B cell (primary cell): ENCODE measurements at regions not wholly inside any gene's neighbourhood (a gene's known extent, or its start where the extent isn't known, plus 50 kb on each side); places are given as distances from the start of the nearest gene placed in this dataset.

Source experiments
- ATAC-seq: fragments of 200-7000 bp; cut with Tn5 transposase; one replicate; pipeline ENCODE4 v1.10.0; 2021; ENCODE audit warnings: low read depth, mild to moderate bottlenecking, moderate number of reproducible peaks, moderate library complexity
- CTCF ChIA-PET: fragments of 350-600 bp; sonication (Branson Sonifier 250); formaldehyde crosslinking; loops from one replicate; lab custom pipeline; 2021; ENCODE audit warnings: antibody characterized with exemption, inconsistent platforms; lab: Charles Lee
- POLR2A ChIA-PET: fragments of 350-600 bp; sonication (Branson Sonifier 250); formaldehyde crosslinking; loops from one replicate; lab custom pipeline; 2021; ENCODE audit warnings: antibody characterized with exemption; lab: Charles Lee
- DNase-seq: peaks from one replicate; pipeline ENCODE4 v3.0.0; 2013
- H2AFZ ChIP-seq: 2 replicates; pipeline ENCODE4 v1.6.1; 2012; ENCODE audit warnings: mild to moderate bottlenecking, low read depth, low read length; ENCODE audit not compliant: insufficient read depth, poor library complexity, severe bottlenecking
- H3K27ac ChIP-seq, 2 donors: 1 replicate in 1 of 2; 2 replicates in 1 of 2; pipeline ENCODE4 v1.5.1; 2012 to 2013; ENCODE audit warnings: low read length in 2 of 2, mild to moderate bottlenecking in 2 of 2, moderate library complexity in 1 of 2
- H3K27me3 ChIP-seq, 4 experiments: fragments of 200-600 bp in 1 of 4; sonication (generic) in 1 of 4; replicated peaks in 1 of 4; 1 replicate in 2 of 4; 2 replicates in 2 of 4; pipeline versions ENCODE4 v1.6.1 to v1.7.0; 2013 to 2016; ENCODE audit warnings: low read length in 3 of 4, mild to moderate bottlenecking in 2 of 4, mixed read lengths in 1 of 4, moderate library complexity in 1 of 4; ENCODE audit not compliant: insufficient read depth in 4 of 4, control insufficient read depth in 3 of 4; ENCODE audit errors: control extremely low read depth in 1 of 4
- H3K36me3 ChIP-seq, 2 experiments: replicated peaks in 1 of 2; 1 replicate in 1 of 2; 2 replicates in 1 of 2; pipeline versions ENCODE4 v1.6.1 to v1.7.1; 2013; ENCODE audit warnings: low read length in 1 of 2; ENCODE audit not compliant: insufficient read depth in 2 of 2, control insufficient read depth in 1 of 2; ENCODE audit errors: control extremely low read depth in 1 of 2, extremely low read depth in 1 of 2
- H3K4me1 ChIP-seq, 2 donors: fragments of 200-600 bp in 1 of 2; sonication (generic) in 1 of 2; 1 replicate in 1 of 2; 2 replicates in 1 of 2; pipeline versions ENCODE4 v1.5.1 to v1.6.1; 2013 to 2017; ENCODE audit warnings: low read length in 2 of 2; ENCODE audit not compliant: control insufficient read depth in 2 of 2, insufficient read depth in 2 of 2
- H3K4me2 ChIP-seq: replicated peaks from 2 replicates; pipeline ENCODE3; 2012; ENCODE audit warnings: mild to moderate bottlenecking, low read depth, low read length; ENCODE audit not compliant: poor library complexity, severe bottlenecking
- H3K4me3 ChIP-seq, 5 experiments: fragments of 200-600 bp in 1 of 5; sonication (generic) in 1 of 5; 1 replicate in 3 of 5; 2 replicates in 2 of 5; pipeline versions ENCODE4 v1.5.1 to v1.7.0; 2011 to 2016; ENCODE audit warnings: low read length in 4 of 5, mild to moderate bottlenecking in 4 of 5, low read depth in 2 of 5, control low read depth in 1 of 5, moderate library complexity in 1 of 5; ENCODE audit not compliant: insufficient read depth in 1 of 5; ENCODE audit errors: control extremely low read depth in 1 of 5, extremely low read depth in 1 of 5
- H3K79me2 ChIP-seq: fragments of 200-600 bp; sonication (generic); one replicate; pipeline ENCODE4 v1.6.0; 2016; ENCODE audit warnings: low read length; ENCODE audit not compliant: control insufficient read depth, insufficient read depth
- H3K9ac ChIP-seq: fragments of 200-600 bp; sonication (generic); 2 replicates; pipeline ENCODE4 v1.6.1; 2017; ENCODE audit warnings: mild to moderate bottlenecking, low read length, moderate library complexity
- H3K9me3 ChIP-seq, 3 donors: one replicate each; pipeline versions ENCODE4 v1.6.1 to v1.7.1; 2013; ENCODE audit warnings: low read length in 2 of 3; ENCODE audit not compliant: control insufficient read depth in 2 of 3, insufficient read depth in 1 of 3; ENCODE audit errors: control extremely low read depth in 1 of 3
- H4K20me1 ChIP-seq: 2 replicates; pipeline ENCODE4 v1.6.0; 2012; ENCODE audit warnings: mild to moderate bottlenecking, low read length; ENCODE audit not compliant: insufficient read depth, control insufficient read depth, poor library complexity, severe bottlenecking
- H3K27ac Mint-ChIP-seq: one replicate; pipeline ENCODE4 v1.8.0; 2021; ENCODE audit warnings: mixed read lengths
- H3K27me3 Mint-ChIP-seq: one replicate; pipeline ENCODE4 v1.8.0; 2021; ENCODE audit warnings: mixed read lengths
- H3K4me1 Mint-ChIP-seq: one replicate; pipeline ENCODE4 v1.8.0; 2021; ENCODE audit warnings: mixed read lengths
- H3K4me3 Mint-ChIP-seq: one replicate; pipeline ENCODE4 v1.8.0; 2021; ENCODE audit warnings: mixed read lengths
- H3K9me3 Mint-ChIP-seq: one replicate; pipeline ENCODE4 v1.8.0; 2022; ENCODE audit warnings: mixed read lengths; ENCODE audit not compliant: insufficient read depth
- EZH2 ChIP-seq: IDR thresholded peaks from 2 replicates; pipeline ENCODE4 v1.6.1; 2012; ENCODE audit warnings: borderline replicate concordance, low read depth, mild to moderate bottlenecking, moderate library complexity, low read length; ENCODE audit not compliant: insufficient read depth, poor library complexity, severe bottlenecking
- WGBS: methylation state at CpG from one replicate; pipeline ENCODE4 v1.1.5; 2013; ENCODE audit warnings: missing lambda C conversion rate; ENCODE audit not compliant: insufficient coverage; 5-methylcytosine and 5-hydroxymethylcytosine counted together
- intact Hi-C: fragments of 100-400 bp; cut with micrococcal nuclease; formaldehyde crosslinking; loops from one replicate; pipeline ENCODE4 v1.10.0; 2022
- TF ChIP-seq, protein P1 (sequence below): fragments of 200-600 bp; IDR thresholded peaks from one replicate; pipeline ENCODE4 v1.8.0; 2022; ENCODE audit warnings: antibody characterized with exemption, mild to moderate bottlenecking

DNA sequence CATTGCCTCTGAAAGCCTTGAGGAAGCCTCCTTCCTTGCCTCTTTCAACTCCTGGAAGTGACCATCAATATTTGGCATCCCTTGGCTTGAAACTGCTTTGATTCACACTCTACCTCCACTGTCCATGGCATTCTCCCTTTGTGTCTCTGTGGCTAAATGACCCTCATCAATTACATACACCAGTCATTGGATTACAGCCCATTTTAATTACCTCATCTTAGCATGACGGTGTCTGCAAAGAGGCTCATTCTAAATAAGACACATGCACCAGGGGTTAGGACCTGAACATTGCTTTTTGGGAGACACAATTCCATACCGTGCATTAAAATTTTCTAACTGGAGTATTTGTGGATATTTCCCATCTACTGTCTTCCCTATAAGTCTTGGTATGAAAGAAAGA is 60.7 kb upstream of the FAM9A start:
- no peaks in the 10 kb centered on the region for H3K36me3 ChIP-seq
- ATAC-seq (no peak), DNase-seq (no peak)
- H3K4me1 ChIP-seq: no peaks in the 10 kb centered on the region
- H3K9ac ChIP-seq: no peak overlapping the region
- no peak for TF ChIP-seq EZH2
- TF ChIP-seq, protein P1, sequence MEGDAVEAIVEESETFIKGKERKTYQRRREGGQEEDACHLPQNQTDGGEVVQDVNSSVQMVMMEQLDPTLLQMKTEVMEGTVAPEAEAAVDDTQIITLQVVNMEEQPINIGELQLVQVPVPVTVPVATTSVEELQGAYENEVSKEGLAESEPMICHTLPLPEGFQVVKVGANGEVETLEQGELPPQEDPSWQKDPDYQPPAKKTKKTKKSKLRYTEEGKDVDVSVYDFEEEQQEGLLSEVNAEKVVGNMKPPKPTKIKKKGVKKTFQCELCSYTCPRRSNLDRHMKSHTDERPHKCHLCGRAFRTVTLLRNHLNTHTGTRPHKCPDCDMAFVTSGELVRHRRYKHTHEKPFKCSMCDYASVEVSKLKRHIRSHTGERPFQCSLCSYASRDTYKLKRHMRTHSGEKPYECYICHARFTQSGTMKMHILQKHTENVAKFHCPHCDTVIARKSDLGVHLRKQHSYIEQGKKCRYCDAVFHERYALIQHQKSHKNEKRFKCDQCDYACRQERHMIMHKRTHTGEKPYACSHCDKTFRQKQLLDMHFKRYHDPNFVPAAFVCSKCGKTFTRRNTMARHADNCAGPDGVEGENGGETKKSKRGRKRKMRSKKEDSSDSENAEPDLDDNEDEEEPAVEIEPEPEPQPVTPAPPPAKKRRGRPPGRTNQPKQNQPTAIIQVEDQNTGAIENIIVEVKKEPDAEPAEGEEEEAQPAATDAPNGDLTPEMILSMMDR: no peak
- H3K79me2 ChIP-seq: no peaks in the 10 kb centered on the region
- no peak overlapping the region for H2AFZ ChIP-seq
- Mint-ChIP-seq H3K4me3 (no peak overlapping the region), H3K27ac (no peak overlapping the region), H3K4me1 (no peaks in the 10 kb centered on the region), H3K9me3 (no peaks in the 10 kb centered on the region), H3K27me3 (peaks cover 14% of the 10 kb centered on the region)
- no peaks in the 10 kb centered on the region for H3K9me3 ChIP-seq
- ChIA-PET POLR2A (no interaction called here), CTCF (no interaction called here)
- H3K27ac ChIP-seq: no peak overlapping the region
- peaks cover 0 to 5% (median 0%) of the 10 kb centered on the region in 4 experiments for H3K27me3 ChIP-seq
- intact Hi-C loops: no loop called here
- H3K4me2 ChIP-seq: no peak overlapping the region
- H4K20me1 ChIP-seq: no peaks in the 10 kb centered on the region
- no peak overlapping the region for H3K4me3 ChIP-seq
- no CpG with 5 or more reads among the region's 2 CpGs for WGBS

- POLR2A ChIA-PET: no interaction called here
- ATAC-seq: no peak
- Histone ChIP-seq H3K4me1 (no peaks in the 10 kb centered on the region), H3K27me3 (peaks cover 0 to 4% (median 0%) of the 10 kb centered on the region in 4 experiments), H2AFZ (no peak overlapping the region), H3K9ac (no peak overlapping the region), H3K9me3 (no peaks in the 10 kb centered on the region), H3K4me2 (no peak overlapping the region), H4K20me1 (no peaks in the 10 kb centered on the region), H3K27ac (no peak overlapping the region), H3K79me2 (no peaks in the 10 kb centered on the region), H3K4me3 (no peak overlapping the region), H3K36me3 (no peaks in the 10 kb centered on the region)
- no peak for DNase-seq
- CTCF ChIA-PET: interaction anchor here (0.7 kb wide), 1 partner anchor 107 kb away, joined by 4 read pairs; no protein-coding TSS in a partner anchor
- Mint-ChIP-seq H3K9me3 (no peaks in the 10 kb centered on the region), H3K4me1 (no peaks in the 10 kb centered on the region), H3K27ac (no peak overlapping the region), H3K27me3 (peaks cover 25% of the 10 kb centered on the region), H3K4me3 (no peak overlapping the region)
- intact Hi-C loops: no loop called here
- 93% methylated on average over 5 of the region's 11 CpGs for WGBS
- TF ChIP-seq, protein P1: no peak
- TF ChIP-seq EZH2: no peak
These were observed 50.2 kb upstream of the FAM9A start for GRCh38 chrX:8851231-8851886.
